Endothelial cell of umbilical vein (primary cell): ENCODE measurements at regions not wholly inside any gene's neighbourhood (a gene's known extent, or its start where the extent isn't known, plus 50 kb on each side); places are given as distances from the start of the nearest gene placed in this dataset.
"Not testable (repeated sequence)": the region's sequence is repeated elsewhere in the genome, so short reads cannot be mapped to it uniquely, and the experiment has no call there.

Experiments
- BruUV-seq: library from RNA; stranded (reverse); fragments of 400-500 nt; replicated peaks from 2 replicates; lab custom pipeline; 2021; lab: Mats Ljungman, UMichigan
- CTCF ChIA-PET: fragments of 300-600, 350-600 bp; sonication (Branson Sonifier 250); formaldehyde crosslinking; loops from one replicate; lab custom pipeline; 2021; ENCODE audit warnings: antibody characterized with exemption, inconsistent platforms; lab: Charles Lee
- POLR2A ChIA-PET: fragments of 300-600, 350-600 bp; sonication (Branson Sonifier 250); formaldehyde crosslinking; loops from one replicate; lab custom pipeline; 2021; ENCODE audit warnings: antibody characterized with exemption, inconsistent platforms; lab: Charles Lee
- DNase-seq: peaks from one replicate; pipeline ENCODE4 v3.0.0-alpha.2; 2011; ENCODE audit warnings: low read depth, low spot score
- FAIRE-seq: peaks from 2 replicates; lab custom pipeline; 2011; peaks lifted over from hg19 to GRCh38; lab: Jason Lieb, UNC
- H2AFZ ChIP-seq: 2 replicates; pipeline ENCODE4 v1.6.0; 2012; ENCODE audit warnings: low read depth, low read length, control low read depth, inconsistent platforms
- H3K27ac ChIP-seq: 2 replicates; pipeline ENCODE4 v1.5.1; 2011; ENCODE audit warnings: low read depth, mild to moderate bottlenecking, control low read depth, low read length, moderate library complexity; ENCODE audit not compliant: insufficient read depth
- H3K27me3 ChIP-seq, 2 experiments: 2 replicates each; pipeline versions ENCODE4 v1.6.0 to v1.6.1; 2011; ENCODE audit warnings: low read length in 2 of 2, mixed read lengths in 1 of 2; ENCODE audit not compliant: control insufficient read depth in 2 of 2, insufficient read depth in 2 of 2
- H3K36me3 ChIP-seq, 2 experiments: 2 replicates in 1 of 2; 3 replicates in 1 of 2; pipeline ENCODE4 v1.5.1; 2011; ENCODE audit warnings: low read length in 2 of 2, mild to moderate bottlenecking in 1 of 2, moderate library complexity in 1 of 2; ENCODE audit not compliant: control insufficient read depth in 2 of 2, insufficient read depth in 2 of 2; ENCODE audit errors: extremely low read depth in 1 of 2
- H3K4me1 ChIP-seq: 3 replicates; pipeline ENCODE4 v1.5.1; 2011; ENCODE audit warnings: mild to moderate bottlenecking, low read length; ENCODE audit not compliant: control insufficient read depth, insufficient read depth; ENCODE audit errors: extremely low read depth
- H3K4me2 ChIP-seq: 2 replicates; pipeline ENCODE4 v1.6.1; 2011; ENCODE audit warnings: low read length, control low read depth, mixed read lengths; ENCODE audit not compliant: insufficient read depth
- H3K4me3 ChIP-seq, 3 experiments: fragments of 200-600 bp in 1 of 3; sonication (generic), shearing (Covaris generic) in 1 of 3; replicated peaks in 1 of 3; 2 replicates each; pipeline ENCODE4 v1.5.1; 2011 to 2016; ENCODE audit warnings: control low read depth in 3 of 3, low read length in 3 of 3, mild to moderate bottlenecking in 2 of 3, inconsistent platforms in 1 of 3, low read depth in 1 of 3, moderate library complexity in 1 of 3; ENCODE audit not compliant: insufficient read depth in 1 of 3
- H3K79me2 ChIP-seq: 2 replicates; pipeline ENCODE4 v1.6.0; 2012; ENCODE audit warnings: low read length, inconsistent platforms; ENCODE audit not compliant: control insufficient read depth, insufficient read depth
- H3K9ac ChIP-seq: replicated peaks from 2 replicates; pipeline ENCODE3; 2011; ENCODE audit warnings: low read length, control low read depth; ENCODE audit not compliant: insufficient read depth; ENCODE audit errors: extremely low read depth
- H3K9me1 ChIP-seq: replicated peaks from 3 replicates; pipeline ENCODE4 v1.6.0; 2011; ENCODE audit warnings: mild to moderate bottlenecking, low read length; ENCODE audit not compliant: control insufficient read depth, insufficient read depth; ENCODE audit errors: extremely low read depth
- H3K9me3 ChIP-seq: replicated peaks from 2 replicates; pipeline ENCODE4 v1.5.1; 2012; ENCODE audit warnings: low read length, inconsistent platforms; ENCODE audit not compliant: control insufficient read depth, insufficient read depth
- H4K20me1 ChIP-seq: replicated peaks from 2 replicates; pipeline ENCODE3; 2011; ENCODE audit warnings: mild to moderate bottlenecking, low read length; ENCODE audit not compliant: control insufficient read depth, insufficient read depth; ENCODE audit errors: extremely low read depth
- EZH2 ChIP-seq: IDR thresholded peaks from 2 replicates; pipeline ENCODE4 v1.6.1; 2012; ENCODE audit warnings: borderline replicate concordance, low read depth, mild to moderate bottlenecking, moderate library complexity, low read length, inconsistent platforms; ENCODE audit not compliant: severe bottlenecking
- FOS ChIP-seq: IDR thresholded peaks from 2 replicates; pipeline ENCODE4 v1.6.1; 2011; ENCODE audit warnings: mild to moderate bottlenecking, low read length, moderate library complexity, borderline replicate concordance; ENCODE audit not compliant: insufficient read depth
- GATA2 ChIP-seq: IDR thresholded peaks from 2 replicates; pipeline ENCODE4 v1.7.0; 2011; ENCODE audit warnings: low read depth, mild to moderate bottlenecking, moderate library complexity, mixed read lengths, low read length; ENCODE audit not compliant: insufficient read length, insufficient read depth
- JUN ChIP-seq: IDR thresholded peaks from 2 replicates; pipeline ENCODE4 v1.6.1; 2011; ENCODE audit warnings: borderline replicate concordance, low read depth; ENCODE audit not compliant: insufficient read length, insufficient read depth
- MYC ChIP-seq: IDR thresholded peaks from one replicate; pipeline ENCODE4 v1.6.1; 2011; ENCODE audit warnings: mild to moderate bottlenecking, low read depth, low read length
- POLR2A ChIP-seq: IDR thresholded peaks from 2 replicates; pipeline ENCODE4 v1.6.1; 2012; ENCODE audit warnings: low read depth, mild to moderate bottlenecking, control low read depth, low read length
- POLR2AphosphoS5 ChIP-seq: IDR thresholded peaks from 2 replicates; pipeline ENCODE4 v1.6.1; 2012; ENCODE audit warnings: low read depth, mild to moderate bottlenecking, control low read depth, low read length, moderate library complexity; ENCODE audit not compliant: insufficient read depth
- dilution Hi-C: fragments of 300-500 bp; cut with MboI; formaldehyde crosslinking; loops from one replicate; pipeline ENCODE4 v1.15.0; 2019; ENCODE audit warnings: low sequenced_read_pairs; ENCODE audit not compliant: extremely low pct_ligation_motif_present
- intact Hi-C: fragments of 100-400 bp; cut with micrococcal nuclease; formaldehyde crosslinking; loops from one replicate; pipeline ENCODE4 v1.10.0; 2022
- TF ChIP-seq, protein P1 (sequence below): IDR thresholded peaks from 2 replicates; pipeline ENCODE4 v1.6.1; 2011; ENCODE audit not compliant: insufficient read depth, insufficient read length
- TF ChIP-seq, protein P2 (sequence below), 2 donors: IDR thresholded peaks; 1 replicate in 1 of 2; 2 replicates in 1 of 2; pipeline ENCODE4 v1.5.1; 2011; ENCODE audit warnings: low read length in 2 of 2, mild to moderate bottlenecking in 2 of 2, moderate library complexity in 2 of 2, control low read depth in 1 of 2, inconsistent platforms in 1 of 2, low read depth in 1 of 2; ENCODE audit not compliant: insufficient read depth in 1 of 2; ENCODE audit errors: extremely low read depth in 1 of 2

DNA sequence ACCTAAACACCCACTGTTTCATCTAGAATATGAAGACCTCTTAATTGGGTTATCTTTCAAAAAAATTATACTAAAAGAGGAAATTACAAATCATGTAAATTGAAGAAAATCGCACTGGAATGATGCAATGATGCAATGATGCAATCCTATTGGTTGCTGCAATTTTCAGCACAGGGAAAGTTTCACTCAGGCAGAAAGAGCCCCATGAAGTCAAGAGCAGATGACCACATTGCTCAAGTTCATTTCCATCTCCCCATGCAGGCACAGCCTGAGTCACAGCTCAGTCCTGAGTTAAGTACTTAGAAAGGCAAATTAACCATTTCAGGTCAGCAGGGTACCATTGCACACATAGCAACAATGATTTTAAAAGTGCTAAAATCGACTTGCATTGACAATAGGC is 180.3 kb upstream of the MYO3A start:
- H3K9me1 ChIP-seq, result no peaks in the 10 kb centered on the region
- H3K79me2 ChIP-seq, result no peaks in the 10 kb centered on the region
- FAIRE-seq (no peak), DNase-seq (no peak)
- no peak overlapping the region for H3K4me2 ChIP-seq
- dilution Hi-C loops (no loop called here), intact Hi-C loops (no loop called here)
- no TSS peak for BruUV-seq
- H3K27ac ChIP-seq, result no peak overlapping the region
- H3K9ac ChIP-seq, result no peak overlapping the region
- POLR2A ChIA-PET, result no interaction called here
- TF ChIP-seq POLR2A, result no peak
- TF ChIP-seq, protein P1, sequence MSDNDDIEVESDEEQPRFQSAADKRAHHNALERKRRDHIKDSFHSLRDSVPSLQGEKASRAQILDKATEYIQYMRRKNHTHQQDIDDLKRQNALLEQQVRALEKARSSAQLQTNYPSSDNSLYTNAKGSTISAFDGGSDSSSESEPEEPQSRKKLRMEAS, result no peak
- TF ChIP-seq, protein P2, sequence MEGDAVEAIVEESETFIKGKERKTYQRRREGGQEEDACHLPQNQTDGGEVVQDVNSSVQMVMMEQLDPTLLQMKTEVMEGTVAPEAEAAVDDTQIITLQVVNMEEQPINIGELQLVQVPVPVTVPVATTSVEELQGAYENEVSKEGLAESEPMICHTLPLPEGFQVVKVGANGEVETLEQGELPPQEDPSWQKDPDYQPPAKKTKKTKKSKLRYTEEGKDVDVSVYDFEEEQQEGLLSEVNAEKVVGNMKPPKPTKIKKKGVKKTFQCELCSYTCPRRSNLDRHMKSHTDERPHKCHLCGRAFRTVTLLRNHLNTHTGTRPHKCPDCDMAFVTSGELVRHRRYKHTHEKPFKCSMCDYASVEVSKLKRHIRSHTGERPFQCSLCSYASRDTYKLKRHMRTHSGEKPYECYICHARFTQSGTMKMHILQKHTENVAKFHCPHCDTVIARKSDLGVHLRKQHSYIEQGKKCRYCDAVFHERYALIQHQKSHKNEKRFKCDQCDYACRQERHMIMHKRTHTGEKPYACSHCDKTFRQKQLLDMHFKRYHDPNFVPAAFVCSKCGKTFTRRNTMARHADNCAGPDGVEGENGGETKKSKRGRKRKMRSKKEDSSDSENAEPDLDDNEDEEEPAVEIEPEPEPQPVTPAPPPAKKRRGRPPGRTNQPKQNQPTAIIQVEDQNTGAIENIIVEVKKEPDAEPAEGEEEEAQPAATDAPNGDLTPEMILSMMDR (IDR thresholded peaks at IDR 0.05; ENCODE audit: extremely low read depth in 1 of 2, insufficient read depth in 1 of 2, low read depth in 1 of 2, low read length in 2 of 2), result no peak
- TF ChIP-seq GATA2, result no peak
- no peak for TF ChIP-seq MYC
- no peak for TF ChIP-seq EZH2
- no peak for TF ChIP-seq POLR2AphosphoS5
- TF ChIP-seq FOS, result no peak
- no peak for TF ChIP-seq JUN
- no peaks in the 10 kb centered on the region for H3K4me1 ChIP-seq
- H3K4me3 ChIP-seq, result no peak overlapping the region
- CTCF ChIA-PET, result no interaction called here
- no peak overlapping the region for H2AFZ ChIP-seq
- H4K20me1 ChIP-seq, result no peaks in the 10 kb centered on the region
- no peaks in the 10 kb centered on the region for H3K36me3 ChIP-seq
- H3K27me3 ChIP-seq, result no peaks in the 10 kb centered on the region
- no peaks in the 10 kb centered on the region for H3K9me3 ChIP-seq

DNA sequence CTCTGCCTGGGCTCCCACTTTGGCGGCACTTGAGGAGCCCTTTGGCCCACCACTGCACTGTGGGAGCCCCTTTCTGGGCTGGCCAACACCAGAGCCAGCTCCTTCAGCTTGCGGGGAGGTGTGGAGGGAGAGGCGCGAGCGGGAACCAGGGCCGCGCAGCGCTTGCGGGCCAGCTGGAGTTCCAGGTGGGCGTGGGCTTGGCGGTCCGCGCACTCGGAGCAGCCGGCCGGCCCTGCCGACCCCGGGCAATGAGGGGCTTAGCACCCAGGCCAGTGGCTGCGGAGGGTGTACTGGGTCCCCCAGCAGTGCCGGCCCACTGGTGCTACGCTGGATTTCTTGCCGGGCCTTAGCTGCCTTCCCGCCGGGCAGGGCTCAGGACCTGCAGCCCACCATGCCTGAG is 178.2 kb upstream of the MYO3A start:
- H3K36me3 ChIP-seq, H3K79me2 ChIP-seq, dilution Hi-C loops, DNase-seq, H3K27ac ChIP-seq, H3K4me2 ChIP-seq, H3K27me3 ChIP-seq, H3K4me3 ChIP-seq, H2AFZ ChIP-seq, H3K9me3 ChIP-seq, H4K20me1 ChIP-seq, H3K9ac ChIP-seq, BruUV-seq, FAIRE-seq, H3K9me1 ChIP-seq, CTCF ChIA-PET, intact Hi-C loops, H3K4me1 ChIP-seq, POLR2A ChIA-PET: not testable (repeated sequence)
